ENCODE measurements at regions not wholly inside any gene's neighbourhood (a gene's known extent, or its start where the extent isn't known, plus 50 kb on each side); places are given as distances from the start of the nearest gene placed in this dataset.
"Not testable (repeated sequence)": the region's sequence is repeated elsewhere in the genome, so short reads cannot be mapped to it uniquely, and the experiment has no call there.

DNA sequence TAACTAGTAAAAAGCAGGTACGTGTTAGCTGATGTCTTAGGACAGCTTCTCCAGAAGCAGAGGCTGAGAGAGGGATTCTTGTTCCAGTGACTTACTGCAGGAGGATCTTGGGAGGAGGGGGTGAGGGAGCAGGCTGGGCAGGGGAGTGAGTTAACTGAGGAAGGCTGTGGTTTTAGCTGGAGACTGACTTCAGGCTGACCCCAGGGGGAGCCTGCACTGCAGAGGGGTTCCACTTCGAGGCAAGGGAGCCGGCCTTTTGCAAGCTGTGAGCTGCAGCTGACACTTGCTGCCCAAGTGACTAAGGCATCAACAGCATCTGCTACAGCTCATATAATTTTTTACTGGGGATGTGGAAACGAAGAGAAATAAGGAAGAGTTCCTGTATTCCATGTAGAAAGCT lies 50.4 kb upstream of the SOD1 start:
- DNase-seq, result no peak

- DNase-seq, result no peak
These were observed 51.7 kb upstream of the SOD1 start for GRCh38 chr21:31607791-31608190.

GRCh38 chr21:31606081-31606874 lies 53.2 kb upstream of the SOD1 start:
- DNase-seq, result no peak

- peak; percentile 27 to 42 for DNase-seq
These were observed 54.8 kb upstream of the SOD1 start for GRCh38 chr21:31604591-31605190.

GRCh38 chr21:31599563-31599962 lies 59.9 kb upstream of the SOD1 start:
- no peak for DNase-seq

DNA sequence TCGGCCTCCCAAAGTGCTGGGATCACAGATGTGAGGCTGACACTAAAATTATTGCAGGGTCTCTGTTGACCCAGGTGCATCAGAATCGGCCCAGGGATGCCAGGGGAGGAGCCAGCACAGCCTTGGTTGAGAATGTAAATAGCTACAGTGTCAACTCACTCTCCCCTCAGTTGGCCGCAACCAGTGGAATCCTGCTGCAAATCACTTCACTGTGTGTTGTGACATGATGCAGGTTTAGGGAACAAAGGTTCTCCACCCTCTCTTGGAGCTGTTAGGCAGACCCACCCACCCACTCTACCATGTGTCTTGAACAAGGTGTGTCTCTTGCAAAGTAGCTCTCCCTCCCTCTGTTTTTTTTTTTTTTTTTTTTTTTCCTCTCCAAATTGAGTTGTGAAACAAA lies 60.5 kb upstream of the SOD1 start:
- no peak for DNase-seq

- DNase-seq, result no peak
These were observed 61.8 kb upstream of the SOD1 start for GRCh38 chr21:31597683-31598082.

GRCh38 chr21:31596055-31596454 lies 63.4 kb upstream of the SOD1 start:
- no peak for DNase-seq

- no peak for DNase-seq
These were observed 64.8 kb upstream of the SOD1 start for GRCh38 chr21:31594726-31595125.

- DNase-seq, result no peak
These were observed 65.2 kb upstream of the SOD1 start for GRCh38 chr21:31594279-31594678.

DNA sequence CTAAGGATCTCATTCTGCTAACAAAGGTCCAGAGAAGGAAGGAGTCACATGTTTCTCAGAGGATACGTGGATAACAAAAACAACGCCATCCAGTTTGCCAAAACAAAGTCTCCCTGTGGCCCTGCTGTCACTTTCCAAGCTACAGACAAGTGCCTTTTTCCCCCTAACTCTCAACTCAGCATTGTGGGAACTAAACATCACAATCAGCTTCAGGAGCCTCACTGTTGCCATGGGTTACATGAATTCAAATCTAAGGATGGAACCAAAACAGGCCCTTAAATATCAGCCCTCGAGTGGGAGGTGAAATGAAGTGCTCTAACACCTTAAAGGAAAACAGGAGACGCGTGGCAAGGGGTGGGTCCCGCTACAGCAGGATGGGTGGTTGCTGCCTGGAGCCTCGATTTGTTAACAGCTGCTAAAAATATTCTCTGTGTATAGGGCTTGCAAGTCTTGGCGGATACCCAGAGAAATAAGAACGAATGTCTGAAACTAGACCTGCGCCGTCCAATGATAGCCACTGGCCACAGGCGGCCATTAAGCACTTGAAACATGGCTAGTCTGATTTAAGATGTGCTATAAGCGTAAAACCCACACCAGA lies 66.4 kb upstream of the SOD1 start:
- DNase-seq, result no peak

GRCh38 chr21:31592516-31592915 lies 67.0 kb upstream of the SOD1 start:
- DNase-seq, result no peak

DNA sequence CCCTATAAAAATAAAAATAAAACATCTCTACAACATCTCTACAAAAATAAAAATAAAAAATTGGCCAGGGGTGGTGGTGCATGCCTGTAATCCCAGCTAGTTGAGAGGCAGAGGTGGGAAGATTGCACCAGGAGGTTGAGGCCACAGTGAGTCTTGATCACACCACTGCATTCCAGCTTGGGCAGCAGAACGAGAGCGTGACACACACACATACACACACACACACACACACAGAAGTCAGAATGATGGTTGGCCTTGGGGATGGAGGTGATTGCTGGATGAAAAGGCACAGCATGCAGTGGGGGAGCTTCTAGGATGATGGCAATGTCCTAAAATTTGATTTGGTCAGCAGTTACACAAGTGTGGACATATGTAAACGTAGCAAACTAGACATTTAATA lies 69.7 kb upstream of the SOD1 start:
- DNase-seq, result no peak

DNA sequence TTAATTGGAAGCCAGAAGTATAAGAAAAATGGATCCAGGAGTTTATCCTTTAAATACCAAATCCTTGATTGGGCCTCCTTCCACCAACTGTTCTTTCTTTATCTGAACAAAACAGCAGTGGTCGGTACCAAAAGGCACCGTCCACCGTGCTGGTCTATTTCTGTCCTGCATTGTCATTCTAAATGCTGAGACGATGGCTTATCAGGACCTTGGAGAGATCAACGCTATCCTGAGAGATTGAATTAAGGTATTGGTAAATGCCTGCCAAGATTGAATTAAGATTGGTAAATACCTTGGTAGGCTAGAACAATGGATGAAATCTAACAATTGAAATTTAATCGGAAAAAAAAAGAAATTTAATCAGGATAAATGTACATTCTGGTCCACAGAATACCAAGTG lies 73.4 kb upstream of the SOD1 start:
- no peak for DNase-seq

- not testable (repeated sequence) for DNase-seq
These were observed 75.6 kb upstream of the SOD1 start for GRCh38 chr21:31583937-31584336.

- DNase-seq, result no peak
These were observed 76.0 kb upstream of the SOD1 start for GRCh38 chr21:31583498-31583897.

- DNase-seq, result peak; percentile 27 to 43
These were observed 78.6 kb upstream of the SOD1 start for GRCh38 chr21:31580866-31581276.

DNA sequence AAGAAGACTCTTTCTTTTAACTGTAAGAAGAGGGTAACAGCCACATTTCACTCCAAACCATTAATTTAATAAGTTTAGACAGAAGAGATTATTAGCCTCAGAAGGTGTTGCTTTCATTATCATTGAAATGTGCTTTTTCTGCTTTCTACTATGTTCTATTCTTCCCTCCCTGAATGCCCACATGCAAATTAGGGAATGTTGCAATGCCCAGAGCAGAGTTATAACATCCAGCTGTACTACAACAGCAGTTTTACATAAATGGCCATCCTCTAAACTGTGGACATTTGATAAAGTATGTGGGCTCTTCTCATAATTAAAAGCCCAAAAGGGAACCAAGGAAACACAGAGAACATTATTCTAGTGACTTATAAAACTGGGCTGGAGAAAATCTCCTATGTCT lies 82.2 kb upstream of the SOD1 start:
- DNase-seq, result no peak

DNA sequence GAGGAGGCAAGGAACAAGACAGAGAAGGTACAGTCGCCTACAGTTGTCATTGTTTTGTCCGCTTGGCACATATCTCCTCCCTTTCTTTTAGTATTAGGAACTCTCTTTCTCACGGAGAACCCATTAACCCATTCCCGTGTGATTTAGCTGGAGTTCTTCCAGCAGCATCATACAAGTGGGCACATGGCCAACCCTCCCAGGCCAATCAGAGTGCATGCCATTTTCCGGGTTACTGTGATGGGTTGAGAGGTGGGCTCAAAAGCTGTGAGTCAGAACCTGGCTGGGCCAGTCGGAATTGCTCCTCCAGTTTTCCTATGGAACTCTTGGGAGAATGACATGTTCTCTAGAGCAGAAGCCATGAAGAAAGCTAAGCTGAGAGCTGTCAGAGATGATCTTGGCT lies 83.1 kb upstream of the SOD1 start:
- no peak for DNase-seq

- no peak for DNase-seq
These were observed 86.3 kb upstream of the SOD1 start for GRCh38 chr21:31573217-31573616.

GRCh38 chr21:31571879-31572278 lies 87.6 kb upstream of the SOD1 start:
- no peak for DNase-seq

DNA sequence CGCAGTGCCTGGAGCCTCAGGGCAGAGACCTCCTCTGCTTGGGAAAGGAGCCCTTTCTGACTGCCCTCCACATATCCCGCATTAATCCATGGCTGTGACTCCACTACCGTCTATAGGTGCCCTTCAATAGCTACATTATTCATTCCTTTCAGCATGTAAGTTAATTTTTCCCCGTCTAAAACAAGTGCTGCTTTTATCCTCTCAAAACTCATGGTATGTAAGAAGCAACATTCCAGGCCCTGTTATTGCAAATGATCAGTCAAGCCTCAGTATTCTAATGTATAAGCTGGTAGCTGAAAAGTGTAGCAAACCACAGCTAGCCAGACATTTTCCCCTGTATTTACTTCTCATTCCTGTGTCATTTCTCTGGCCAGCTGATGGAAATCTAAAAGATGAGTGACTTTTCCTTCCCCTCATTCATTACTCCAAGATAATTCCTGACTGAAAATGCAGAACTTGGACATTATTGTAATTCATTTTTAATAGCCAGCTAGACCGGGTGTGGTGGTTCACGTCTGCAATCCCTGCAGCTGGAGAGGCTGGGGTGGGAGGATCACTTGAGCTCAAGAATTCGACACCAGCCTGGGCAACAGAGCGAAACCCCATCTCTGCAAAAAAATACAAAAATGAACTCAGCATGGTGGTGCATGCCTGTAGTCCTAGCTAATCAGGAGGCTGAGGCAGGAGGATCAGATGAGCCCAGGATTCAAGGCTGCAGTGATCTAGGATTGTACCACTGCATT lies 88.5 kb upstream of the SOD1 start:
- no peak for DNase-seq

- no peak for DNase-seq
These were observed 92.9 kb upstream of the SOD1 start for GRCh38 chr21:31566611-31567010.

- DNase-seq, result no peak
These were observed 93.4 kb upstream of the SOD1 start for GRCh38 chr21:31566064-31566463.
